Peyer's patch (tissue), 4 donors: ENCODE measurements at regions not wholly inside any gene's neighbourhood (a gene's known extent, or its start where the extent isn't known, plus 50 kb on each side); places are given as distances from the start of the nearest gene placed in this dataset.

Experiments used
- DNase-seq, 3 donors: peaks; one replicate each; pipeline ENCODE4 v3.0.0-alpha.2; 2017 to 2019
- H3K27ac ChIP-seq, 4 donors: fragments of 200-600 bp; sonication (generic); one replicate each; pipeline ENCODE4 v1.5.1; 2016 to 2019
- H3K27me3 ChIP-seq, 2 donors: fragments of 200-600 bp; sonication (generic); one replicate each; pipeline ENCODE4 v1.5.1; 2019
- H3K36me3 ChIP-seq, 3 donors: fragments of 200-600 bp; sonication (generic); one replicate each; pipeline ENCODE4 v1.5.1; 2016 to 2019
- H3K4me1 ChIP-seq, 4 donors: fragments of 200-600 bp; sonication (generic); one replicate each; pipeline ENCODE4 v1.5.1; 2016 to 2019
- H3K4me3 ChIP-seq, 4 donors: fragments of 200-600 bp; sonication (generic); 1 replicate in 3 of 4; 2 replicates in 1 of 4; pipeline ENCODE4 v1.5.1; 2016 to 2019; ENCODE audit warnings: mild to moderate bottlenecking in 1 of 4
- H3K9me3 ChIP-seq, 4 donors: fragments of 200-600 bp; sonication (generic); one replicate each; pipeline ENCODE4 v1.5.1; 2016 to 2019; ENCODE audit warnings: mild to moderate bottlenecking in 1 of 4
- CTCF ChIP-seq, 6 experiments: fragments of 450-650 bp in 4 of 6; fragments of 200-600 bp in 2 of 6; sonication (generic) in 1 of 6; IDR thresholded peaks; one replicate each; pipeline ENCODE4 v1.5.1; 2017 to 2019; ENCODE audit warnings: antibody characterized with exemption in 6 of 6, mild to moderate bottlenecking in 3 of 6, moderate library complexity in 1 of 6
- POLR2A ChIP-seq, 2 donors: fragments of 450-650 bp; IDR thresholded peaks; one replicate each; pipeline ENCODE4 v1.5.1; 2017; ENCODE audit warnings: antibody characterized with exemption in 2 of 2, mild to moderate bottlenecking in 2 of 2, moderate library complexity in 2 of 2

DNA sequence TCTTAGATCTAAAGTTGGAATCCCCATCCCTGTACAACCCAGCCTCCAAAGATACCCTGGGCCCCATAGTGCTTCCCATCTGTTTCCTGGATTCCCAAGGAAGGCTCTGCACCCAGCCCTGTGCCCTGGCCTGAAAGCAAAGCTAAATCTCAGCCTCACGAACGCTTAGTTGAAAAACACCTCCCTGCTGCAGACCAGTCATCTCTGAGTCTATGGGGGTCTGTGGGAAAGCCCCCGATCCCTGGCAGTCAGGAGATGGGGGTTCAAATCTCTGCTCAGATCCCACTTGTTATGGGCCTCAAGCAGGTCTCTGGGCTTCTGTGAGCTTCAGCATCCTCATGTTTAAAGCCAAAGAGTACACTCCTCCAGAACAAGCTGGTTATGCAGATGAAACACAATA, 210.5 kb upstream of the GRIK3 start:
- H3K4me1 ChIP-seq, result no peaks in the 10 kb centered on the region
- no peak for TF ChIP-seq CTCF (IDR thresholded peaks at IDR 0.05)
- TF ChIP-seq POLR2A (IDR thresholded peaks at IDR 0.05), result no peak

GRCh38 chr1:37246631-37247030, 212.3 kb upstream of the GRIK3 start:
- TF ChIP-seq CTCF (IDR thresholded peaks at IDR 0.05) (no peak), POLR2A (IDR thresholded peaks at IDR 0.05) (no peak)

More for the DNA sequence above, 210.5 kb upstream of the GRIK3 start:
- no peak overlapping the region for H3K4me3 ChIP-seq
- H3K36me3 ChIP-seq, result no peaks in the 10 kb centered on the region
- H3K27me3 ChIP-seq, result no peaks in the 10 kb centered on the region
- H3K27ac ChIP-seq, result no peak overlapping the region
- no peak for DNase-seq
- no peaks in the 10 kb centered on the region for H3K9me3 ChIP-seq

GRCh38 chr1:37250371-37250770, 216.1 kb upstream of the GRIK3 start:
- no peak for TF ChIP-seq CTCF (IDR thresholded peaks at IDR 0.05)
- no peak for TF ChIP-seq POLR2A (IDR thresholded peaks at IDR 0.05)

More at GRCh38 chr1:37246631-37247030, 212.3 kb upstream of the GRIK3 start:
- no peaks in the 10 kb centered on the region for H3K27me3 ChIP-seq
- H3K9me3 ChIP-seq, result no peaks in the 10 kb centered on the region
- H3K4me3 ChIP-seq, result no peak overlapping the region
- H3K36me3 ChIP-seq, result no peaks in the 10 kb centered on the region
- no peak for DNase-seq
- H3K4me1 ChIP-seq, result no peaks in the 10 kb centered on the region
- no peak overlapping the region for H3K27ac ChIP-seq

DNA sequence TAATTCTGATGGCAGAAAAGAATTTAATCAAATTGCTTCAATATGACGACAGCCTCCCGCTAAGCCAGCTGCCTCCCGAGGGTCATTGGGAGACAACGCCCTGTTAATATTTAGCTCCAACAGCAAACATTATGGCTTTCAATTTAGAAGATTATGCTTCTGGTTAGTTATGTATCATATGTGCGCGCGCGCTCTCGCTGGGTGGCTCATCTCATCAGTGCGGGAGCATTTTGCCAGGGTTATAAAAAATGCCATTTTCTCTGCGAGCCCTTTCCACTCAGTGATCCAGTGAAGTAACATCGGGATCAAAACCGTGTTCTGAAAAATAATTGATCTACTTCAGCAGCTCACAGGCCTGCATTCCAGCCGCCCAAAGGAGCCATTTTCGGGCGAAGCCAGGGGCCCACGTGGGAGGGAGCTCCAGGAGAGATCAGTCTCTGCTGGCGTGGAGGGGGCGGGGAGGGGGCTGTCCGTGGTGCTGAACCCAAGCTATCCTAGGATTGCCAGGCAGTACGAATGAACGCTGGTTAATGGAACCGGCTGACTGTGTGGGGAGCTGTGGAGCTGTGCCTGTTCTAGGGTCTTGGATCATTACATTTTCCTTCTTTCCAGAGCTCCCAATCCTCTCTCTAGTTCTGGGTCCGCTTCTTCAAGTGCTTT, 219.1 kb upstream of the ZC3H12A start:
- no peak overlapping the region for H3K4me3 ChIP-seq
- no peak overlapping the region for H3K27ac ChIP-seq
- H3K9me3 ChIP-seq, result no peaks in the 10 kb centered on the region
- DNase-seq, result no peak
- no peaks in the 10 kb centered on the region for H3K27me3 ChIP-seq
- no peaks in the 10 kb centered on the region for H3K36me3 ChIP-seq
- no peaks in the 10 kb centered on the region for H3K4me1 ChIP-seq
- TF ChIP-seq CTCF (IDR thresholded peaks at IDR 0.05) (no peak), POLR2A (IDR thresholded peaks at IDR 0.05) (no peak)

More at GRCh38 chr1:37250371-37250770, 216.1 kb upstream of the GRIK3 start:
- H3K4me3 ChIP-seq, result no peak overlapping the region
- no peaks in the 10 kb centered on the region for H3K4me1 ChIP-seq
- no peaks in the 10 kb centered on the region for H3K9me3 ChIP-seq
- no peak overlapping the region for H3K27ac ChIP-seq
- no peaks in the 10 kb centered on the region for H3K27me3 ChIP-seq
- no peaks in the 10 kb centered on the region for H3K36me3 ChIP-seq
- DNase-seq, result no peak

GRCh38 chr1:37255868-37256267, 218.5 kb upstream of the ZC3H12A start:
- no peak for DNase-seq
- Histone ChIP-seq H3K9me3 (no peaks in the 10 kb centered on the region), H3K4me1 (no peaks in the 10 kb centered on the region), H3K4me3 (no peak overlapping the region), H3K27ac (no peak overlapping the region), H3K36me3 (no peaks in the 10 kb centered on the region), H3K27me3 (no peaks in the 10 kb centered on the region)
- TF ChIP-seq POLR2A (IDR thresholded peaks at IDR 0.05), result no peak
- TF ChIP-seq CTCF (IDR thresholded peaks at IDR 0.05), result no peak

DNA sequence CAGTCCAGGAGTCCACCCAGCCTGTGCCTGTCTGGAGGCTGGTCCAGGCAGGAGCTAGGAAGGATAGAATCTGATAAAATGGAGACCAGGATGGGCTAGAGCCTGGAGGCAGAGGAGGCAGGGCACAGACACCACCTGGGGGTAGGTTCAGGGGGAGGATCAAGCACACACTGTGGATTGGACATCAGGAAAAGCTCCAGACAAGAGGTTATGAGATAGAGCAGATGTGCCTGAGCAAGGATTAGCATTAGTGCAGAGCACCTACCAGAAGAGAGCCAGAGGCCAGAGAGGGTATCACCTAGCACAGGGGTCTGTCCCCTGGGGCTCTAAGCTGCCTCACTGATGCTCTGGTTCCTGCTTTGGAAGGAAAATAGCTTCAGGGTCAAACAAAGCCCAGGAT, 216.7 kb upstream of the ZC3H12A start:
- no peaks in the 10 kb centered on the region for H3K36me3 ChIP-seq
- no peaks in the 10 kb centered on the region for H3K4me1 ChIP-seq
- H3K27ac ChIP-seq, result no peak overlapping the region
- no peak for TF ChIP-seq CTCF (IDR thresholded peaks at IDR 0.05)
- TF ChIP-seq POLR2A (IDR thresholded peaks at IDR 0.05), result no peak
- no peaks in the 10 kb centered on the region for H3K27me3 ChIP-seq
- no peaks in the 10 kb centered on the region for H3K9me3 ChIP-seq
- DNase-seq, result no peak
- H3K4me3 ChIP-seq, result no peak overlapping the region
